GM18526 (cell line): ENCODE measurements at regions not wholly inside any gene's neighbourhood (a gene's known extent, or its start where the extent isn't known, plus 50 kb on each side); places are given as distances from the start of the nearest gene placed in this dataset.

ENCODE experiments used
- POLR2A ChIP-seq: IDR thresholded peaks from 3 replicates; pipeline ENCODE4 v1.6.1; 2011; ENCODE audit not compliant: insufficient read length; ENCODE audit errors: extremely low read depth

GRCh38 chr2:58483307-58483706 is 242.2 kb upstream of the FANCL start:
- TF ChIP-seq POLR2A = no peak

DNA sequence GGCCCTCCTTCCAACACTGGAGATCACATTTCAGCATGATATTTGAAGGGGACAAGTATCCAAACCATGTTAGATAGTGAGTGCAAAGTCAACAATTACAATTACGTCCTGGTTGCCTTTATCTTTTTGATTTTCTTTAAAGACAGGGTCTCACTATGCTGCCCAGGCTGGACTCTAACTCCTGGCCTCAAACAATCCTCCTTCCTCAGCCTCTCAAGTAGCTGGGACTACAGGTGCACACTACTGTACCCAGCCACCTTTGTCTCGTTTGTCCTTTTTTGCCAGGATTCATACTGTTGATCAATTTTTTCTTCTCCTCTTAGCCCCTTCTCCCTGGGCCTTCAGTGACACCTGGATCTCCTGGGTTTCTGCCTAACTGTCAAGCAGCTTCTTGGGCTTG is 240.5 kb upstream of the FANCL start:
- no peak for TF ChIP-seq POLR2A

- TF ChIP-seq POLR2A = no peak
Measured at GRCh38 chr2:58480141-58480540, 239.0 kb upstream of the FANCL start.

GRCh38 chr2:58479535-58480140 is 238.5 kb upstream of the FANCL start:
- no peak for TF ChIP-seq POLR2A

- no peak for TF ChIP-seq POLR2A
Measured at GRCh38 chr2:58476556-58476955, 235.4 kb upstream of the FANCL start.

- TF ChIP-seq POLR2A = no peak
Measured at GRCh38 chr2:58475756-58476155, 234.6 kb upstream of the FANCL start.

DNA sequence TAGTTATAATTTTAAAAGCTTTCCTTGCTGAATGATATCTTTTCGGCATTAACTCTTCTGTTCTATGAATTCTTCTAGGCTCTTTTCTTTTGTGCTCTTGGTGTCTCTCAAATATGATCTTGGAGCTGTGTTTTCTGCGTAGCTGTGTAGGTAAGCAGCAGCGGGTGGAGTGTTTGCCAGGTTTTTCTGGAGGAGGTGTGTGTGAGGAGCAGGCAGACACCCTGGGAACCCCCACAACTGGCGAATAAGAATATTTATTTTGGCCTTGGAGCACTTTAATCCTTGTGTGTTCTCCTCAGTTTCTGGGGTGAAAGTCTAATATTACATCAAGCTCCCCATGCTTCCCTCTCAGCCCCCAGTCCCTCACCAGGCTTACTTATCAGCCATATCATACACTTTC is 232.0 kb upstream of the FANCL start:
- TF ChIP-seq POLR2A = no peak

- TF ChIP-seq POLR2A = no peak
Measured at GRCh38 chr2:58466804-58467203, 225.7 kb upstream of the FANCL start.

- TF ChIP-seq POLR2A = no peak
Measured at GRCh38 chr2:58460670-58461069, 219.5 kb upstream of the FANCL start.

DNA sequence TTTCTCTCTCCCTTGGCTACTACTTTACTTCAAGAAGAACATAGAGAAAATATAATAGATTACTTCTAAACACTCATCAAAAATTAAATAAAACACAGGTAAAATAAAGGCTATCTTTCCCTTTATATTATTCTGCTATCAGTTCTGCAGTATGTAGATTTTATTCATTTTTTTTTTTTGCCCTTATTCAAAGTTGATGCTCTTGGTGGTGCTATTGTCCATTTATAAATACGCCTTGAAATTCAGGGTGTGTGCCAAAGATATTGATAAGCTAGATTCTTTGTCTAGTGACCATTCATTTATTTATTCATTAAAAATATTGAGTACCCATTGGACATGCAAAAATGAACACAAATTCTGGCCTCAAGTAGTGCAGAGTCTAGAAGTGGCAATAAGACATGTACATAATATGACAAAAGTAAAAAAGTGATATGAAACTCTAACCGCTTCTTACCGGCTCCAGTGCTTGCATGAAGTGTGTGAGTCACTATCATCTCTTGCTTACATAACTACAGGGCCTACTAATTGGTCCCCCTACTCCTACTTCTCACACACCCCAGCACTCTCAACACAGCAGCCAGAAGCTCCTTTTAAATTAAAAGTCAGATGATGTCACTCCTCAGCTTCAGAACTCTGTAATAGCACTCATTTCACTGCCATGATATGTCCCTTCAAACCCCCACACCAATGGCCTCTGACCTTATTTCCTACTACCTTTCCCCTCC is 208.3 kb upstream of the FANCL start:
- no peak for TF ChIP-seq POLR2A

GRCh38 chr2:58448845-58449244 is 207.7 kb upstream of the FANCL start:
- no peak for TF ChIP-seq POLR2A

DNA sequence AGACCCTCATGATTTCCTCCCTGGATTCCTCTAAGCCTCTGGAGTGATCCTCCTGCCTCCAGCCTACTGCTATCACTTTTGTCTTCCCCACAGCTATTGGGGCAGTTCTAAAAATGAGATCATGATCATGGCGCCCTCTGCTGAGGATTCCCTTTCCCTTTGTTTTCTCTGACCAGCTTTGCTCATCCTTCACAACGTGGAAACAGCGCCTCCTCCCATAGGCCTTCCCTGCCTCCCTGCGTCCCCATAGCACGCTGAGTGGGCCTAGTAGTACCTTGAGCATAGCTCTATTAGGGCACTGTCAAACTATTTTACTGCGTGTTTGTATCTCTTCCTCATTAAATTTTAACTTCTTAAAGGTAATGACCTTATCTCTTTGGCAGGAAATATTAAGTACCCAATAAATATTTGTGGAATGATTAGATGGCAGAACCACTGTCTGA is 207.0 kb upstream of the FANCL start:
- TF ChIP-seq POLR2A = no peak

DNA sequence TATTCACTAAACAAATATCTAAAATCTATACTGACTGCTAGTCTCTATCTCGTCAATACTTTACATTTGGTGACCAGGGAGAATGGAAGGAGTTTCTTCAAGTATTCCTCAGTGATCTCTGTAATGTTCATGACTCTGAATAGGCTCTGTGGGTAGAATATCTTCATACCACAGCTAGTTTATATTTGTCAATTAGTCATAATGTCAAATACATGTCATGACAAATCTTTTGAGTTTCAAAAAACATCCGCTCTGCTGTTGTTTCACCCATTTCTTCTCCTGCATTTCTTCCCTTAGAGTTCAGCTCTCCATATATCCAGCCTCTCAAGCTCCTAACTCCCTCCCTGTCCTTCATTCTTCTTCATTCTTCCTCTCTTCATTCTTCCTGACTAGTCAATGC is 206.5 kb upstream of the FANCL start:
- TF ChIP-seq POLR2A = no peak

DNA sequence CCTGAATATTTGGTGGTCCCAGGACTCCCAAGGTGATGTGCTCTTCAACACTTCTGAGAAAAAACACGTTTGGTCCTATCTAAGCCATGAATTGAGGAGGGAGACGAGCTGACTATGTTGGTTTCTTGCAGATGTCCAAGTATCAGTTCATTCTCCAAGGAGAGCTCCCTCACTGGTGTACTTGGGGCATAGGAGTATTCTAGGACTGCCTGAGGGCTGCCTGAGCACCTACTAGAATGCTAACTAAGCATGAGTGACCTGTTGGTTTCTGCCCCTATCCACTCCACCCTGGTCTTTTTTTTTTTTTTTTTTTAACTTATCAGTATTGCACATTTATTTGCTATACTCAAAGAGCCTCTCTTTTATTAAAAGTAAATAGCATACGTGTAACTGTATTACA is 200.5 kb upstream of the FANCL start:
- no peak for TF ChIP-seq POLR2A

DNA sequence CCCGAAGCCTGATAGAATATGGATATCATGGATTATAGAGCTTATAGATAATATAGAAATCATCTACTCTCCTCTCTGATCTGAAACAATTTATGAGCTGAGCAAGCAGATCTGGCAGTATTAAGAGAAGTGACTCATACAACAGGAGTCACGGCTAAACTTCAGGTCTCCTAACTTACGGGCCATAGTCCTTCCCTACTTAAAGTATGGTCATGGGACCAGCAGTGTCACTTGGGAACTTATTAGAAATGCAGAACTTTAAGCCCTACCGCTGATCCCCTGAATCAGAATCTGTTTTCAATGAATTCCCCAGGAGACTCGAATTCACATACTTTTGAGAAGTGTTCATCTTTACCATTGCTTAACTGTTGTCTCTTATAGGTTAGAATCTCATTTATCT is 195.7 kb upstream of the FANCL start:
- TF ChIP-seq POLR2A = no peak

DNA sequence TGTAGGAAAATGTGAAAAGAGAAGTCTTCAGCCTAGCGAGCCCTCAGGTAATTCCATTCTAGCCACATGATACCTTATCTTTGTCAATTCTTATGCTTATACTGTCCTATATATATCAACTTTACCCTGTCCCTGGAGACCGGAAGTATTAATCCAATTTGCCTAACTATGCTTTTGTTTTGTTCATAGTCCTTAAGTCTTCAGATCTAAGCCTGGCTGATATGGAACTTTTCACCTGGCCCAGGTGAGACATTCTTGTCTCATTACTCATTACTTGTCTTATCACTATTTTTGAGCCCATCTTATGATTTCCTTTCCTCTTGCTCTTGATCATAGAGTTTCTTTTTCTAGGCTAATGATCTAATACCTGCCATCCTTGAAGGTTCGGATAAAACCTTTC is 194.1 kb upstream of the FANCL start:
- no peak for TF ChIP-seq POLR2A

- no peak for TF ChIP-seq POLR2A
Measured at GRCh38 chr2:58434692-58435091, 193.6 kb upstream of the FANCL start.
